ENCODE measurements at regions not wholly inside any gene's neighbourhood (a gene's known extent, or its start where the extent isn't known, plus 50 kb on each side); places are given as distances from the start of the nearest gene placed in this dataset.

DNA sequence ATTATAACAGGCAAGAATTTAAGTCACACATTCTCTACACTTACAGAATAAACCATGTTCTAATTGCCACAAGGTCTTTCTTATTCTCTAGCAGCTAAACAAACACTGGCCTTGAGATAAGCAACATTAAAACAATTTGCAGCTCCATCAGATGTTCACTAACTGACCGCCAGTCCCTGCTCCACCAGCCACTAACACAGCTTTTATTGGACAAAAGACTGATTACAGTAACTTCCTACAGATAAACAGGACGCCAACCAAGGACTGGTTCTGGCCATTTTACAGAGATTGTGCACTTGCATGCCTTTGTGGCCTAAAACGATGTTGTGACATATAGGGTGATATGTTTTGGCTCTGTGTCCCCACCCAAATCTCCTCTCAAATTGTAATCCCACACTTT is 388.9 kb upstream of the LRRC4C start:
- no peaks in the 10 kb centered on the region for H3K4me1 Mint-ChIP-seq (ENCODE audit: low read depth)
- no peaks in the 10 kb centered on the region for H3K27me3 Mint-ChIP-seq
- no peak overlapping the region for H3K27ac Mint-ChIP-seq
- DNase-seq: no peak
- peaks cover 7% of the 10 kb centered on the region for H3K9me3 Mint-ChIP-seq
- TF ChIP-seq, protein P1, sequence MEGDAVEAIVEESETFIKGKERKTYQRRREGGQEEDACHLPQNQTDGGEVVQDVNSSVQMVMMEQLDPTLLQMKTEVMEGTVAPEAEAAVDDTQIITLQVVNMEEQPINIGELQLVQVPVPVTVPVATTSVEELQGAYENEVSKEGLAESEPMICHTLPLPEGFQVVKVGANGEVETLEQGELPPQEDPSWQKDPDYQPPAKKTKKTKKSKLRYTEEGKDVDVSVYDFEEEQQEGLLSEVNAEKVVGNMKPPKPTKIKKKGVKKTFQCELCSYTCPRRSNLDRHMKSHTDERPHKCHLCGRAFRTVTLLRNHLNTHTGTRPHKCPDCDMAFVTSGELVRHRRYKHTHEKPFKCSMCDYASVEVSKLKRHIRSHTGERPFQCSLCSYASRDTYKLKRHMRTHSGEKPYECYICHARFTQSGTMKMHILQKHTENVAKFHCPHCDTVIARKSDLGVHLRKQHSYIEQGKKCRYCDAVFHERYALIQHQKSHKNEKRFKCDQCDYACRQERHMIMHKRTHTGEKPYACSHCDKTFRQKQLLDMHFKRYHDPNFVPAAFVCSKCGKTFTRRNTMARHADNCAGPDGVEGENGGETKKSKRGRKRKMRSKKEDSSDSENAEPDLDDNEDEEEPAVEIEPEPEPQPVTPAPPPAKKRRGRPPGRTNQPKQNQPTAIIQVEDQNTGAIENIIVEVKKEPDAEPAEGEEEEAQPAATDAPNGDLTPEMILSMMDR (IDR thresholded peaks at IDR 0.05): no peak
- CTCF ChIA-PET: no interaction called here
- POLR2A ChIA-PET: no interaction called here
- H3K4me3 Mint-ChIP-seq: no peak overlapping the region
- ATAC-seq: no peak
- no peaks in the 10 kb centered on the region for H3K36me3 Mint-ChIP-seq (ENCODE audit: low read depth)
- intact Hi-C loops (cut with micrococcal nuclease): no loop called here

- no peak overlapping the region for H3K4me3 Mint-ChIP-seq
- intact Hi-C loops (cut with micrococcal nuclease): no loop called here
- H3K9me3 Mint-ChIP-seq: peaks cover 9% of the 10 kb centered on the region
- no peaks in the 10 kb centered on the region for H3K4me1 Mint-ChIP-seq (ENCODE audit: low read depth)
- H3K27ac Mint-ChIP-seq: no peak overlapping the region
- H3K27me3 Mint-ChIP-seq: no peaks in the 10 kb centered on the region
- ATAC-seq: no peak
- TF ChIP-seq, protein P1 (IDR thresholded peaks at IDR 0.05): no peak
- no peak for DNase-seq
- ChIA-PET CTCF (interaction anchor here (1.2 kb wide), 1 partner anchor 8 kb away, joined by 3 read pairs; no protein-coding TSS in a partner anchor), POLR2A (no interaction called here)
- no peaks in the 10 kb centered on the region for H3K36me3 Mint-ChIP-seq (ENCODE audit: low read depth)
Measured at GRCh38 chr11:41849250-41849649, 389.8 kb upstream of the LRRC4C start.

DNA sequence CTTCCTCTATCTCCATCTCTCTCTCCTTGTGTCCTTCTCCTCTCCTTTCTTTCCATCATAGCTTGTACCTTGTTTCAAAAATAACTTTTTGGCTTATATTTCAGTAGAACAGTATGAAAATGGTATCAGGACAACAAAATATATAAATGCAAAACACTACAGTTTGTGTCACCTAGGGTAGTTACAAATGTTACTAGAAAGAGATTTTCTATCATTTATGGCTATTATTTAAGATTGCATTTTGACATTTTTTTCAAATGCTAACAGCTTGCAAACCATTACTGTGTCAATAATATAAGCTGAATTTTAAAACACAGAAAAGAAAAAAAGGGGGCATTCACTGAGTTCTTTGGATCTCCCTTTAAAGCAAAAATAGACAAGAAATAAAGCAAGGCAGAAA is 392.3 kb upstream of the LRRC4C start:
- no peaks in the 10 kb centered on the region for H3K4me1 Mint-ChIP-seq (ENCODE audit: low read depth)
- TF ChIP-seq, protein P1 (IDR thresholded peaks at IDR 0.05): no peak
- H3K4me3 Mint-ChIP-seq: no peak overlapping the region
- CTCF ChIA-PET: no interaction called here
- POLR2A ChIA-PET: no interaction called here
- no peak overlapping the region for H3K27ac Mint-ChIP-seq
- DNase-seq (no peak), ATAC-seq (no peak)
- intact Hi-C loops (cut with micrococcal nuclease): no loop called here
- H3K36me3 Mint-ChIP-seq (ENCODE audit: low read depth): no peaks in the 10 kb centered on the region
- H3K9me3 Mint-ChIP-seq: peaks cover 20% of the 10 kb centered on the region
- no peaks in the 10 kb centered on the region for H3K27me3 Mint-ChIP-seq

GRCh38 chr11:41861838-41862237 is 402.4 kb upstream of the LRRC4C start:
- H3K36me3 Mint-ChIP-seq (ENCODE audit: low read depth): no peaks in the 10 kb centered on the region
- TF ChIP-seq, protein P1 (IDR thresholded peaks at IDR 0.05): no peak
- H3K4me1 Mint-ChIP-seq (ENCODE audit: low read depth): no peaks in the 10 kb centered on the region
- ChIA-PET POLR2A (no interaction called here), CTCF (no interaction called here)
- H3K27me3 Mint-ChIP-seq: no peaks in the 10 kb centered on the region
- DNase-seq (no peak), ATAC-seq (no peak)
- no peak overlapping the region for H3K27ac Mint-ChIP-seq
- peaks cover 12% of the 10 kb centered on the region for H3K9me3 Mint-ChIP-seq
- intact Hi-C loops (cut with micrococcal nuclease): no loop called here
- H3K4me3 Mint-ChIP-seq: no peak overlapping the region

DNA sequence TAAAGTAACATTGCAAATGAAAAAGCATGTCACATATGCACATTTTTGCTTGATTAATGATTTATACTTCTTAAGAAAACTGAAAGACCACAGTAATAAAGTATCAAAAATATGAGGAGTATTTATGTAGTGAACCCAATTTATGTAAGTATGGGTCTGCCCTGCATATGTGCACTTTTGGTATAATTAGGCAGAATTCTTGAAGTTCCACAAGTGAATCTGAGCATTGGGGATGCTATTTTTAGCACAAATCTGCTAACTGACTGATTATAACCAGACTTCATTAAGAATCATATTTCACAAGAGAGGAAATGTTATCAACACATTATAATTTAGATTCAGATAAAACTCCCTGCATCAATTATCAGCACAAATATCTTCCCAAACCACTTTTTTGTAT is 407.1 kb upstream of the LRRC4C start:
- TF ChIP-seq, protein P1 (IDR thresholded peaks at IDR 0.05): no peak
- H3K36me3 Mint-ChIP-seq (ENCODE audit: low read depth): no peaks in the 10 kb centered on the region
- no peaks in the 10 kb centered on the region for H3K4me1 Mint-ChIP-seq (ENCODE audit: low read depth)
- H3K9me3 Mint-ChIP-seq: peaks cover 10% of the 10 kb centered on the region
- DNase-seq: no peak
- ChIA-PET POLR2A (no interaction called here), CTCF (no interaction called here)
- no peak for ATAC-seq
- intact Hi-C loops (cut with micrococcal nuclease): no loop called here
- H3K27me3 Mint-ChIP-seq: no peaks in the 10 kb centered on the region
- H3K27ac Mint-ChIP-seq: no peak overlapping the region
- H3K4me3 Mint-ChIP-seq: no peak overlapping the region

Measured in activated CD8-positive, alpha-beta T cell treated with anti-CD3 and anti-CD28 coated beads for 36 hours (primary cell).